ENCODE measurements at regions not wholly inside any gene's neighbourhood (a gene's known extent, or its start where the extent isn't known, plus 50 kb on each side); places are given as distances from the start of the nearest gene placed in this dataset.

- TF ChIP-seq, protein P1, sequence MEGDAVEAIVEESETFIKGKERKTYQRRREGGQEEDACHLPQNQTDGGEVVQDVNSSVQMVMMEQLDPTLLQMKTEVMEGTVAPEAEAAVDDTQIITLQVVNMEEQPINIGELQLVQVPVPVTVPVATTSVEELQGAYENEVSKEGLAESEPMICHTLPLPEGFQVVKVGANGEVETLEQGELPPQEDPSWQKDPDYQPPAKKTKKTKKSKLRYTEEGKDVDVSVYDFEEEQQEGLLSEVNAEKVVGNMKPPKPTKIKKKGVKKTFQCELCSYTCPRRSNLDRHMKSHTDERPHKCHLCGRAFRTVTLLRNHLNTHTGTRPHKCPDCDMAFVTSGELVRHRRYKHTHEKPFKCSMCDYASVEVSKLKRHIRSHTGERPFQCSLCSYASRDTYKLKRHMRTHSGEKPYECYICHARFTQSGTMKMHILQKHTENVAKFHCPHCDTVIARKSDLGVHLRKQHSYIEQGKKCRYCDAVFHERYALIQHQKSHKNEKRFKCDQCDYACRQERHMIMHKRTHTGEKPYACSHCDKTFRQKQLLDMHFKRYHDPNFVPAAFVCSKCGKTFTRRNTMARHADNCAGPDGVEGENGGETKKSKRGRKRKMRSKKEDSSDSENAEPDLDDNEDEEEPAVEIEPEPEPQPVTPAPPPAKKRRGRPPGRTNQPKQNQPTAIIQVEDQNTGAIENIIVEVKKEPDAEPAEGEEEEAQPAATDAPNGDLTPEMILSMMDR (IDR thresholded peaks at IDR 0.05): no peak
- TF ChIP-seq POLR2A (IDR thresholded peaks at IDR 0.05): no peak
These were observed 235.6 kb downstream of the PARM1 start for GRCh38 chr4:75168548-75168947.

All from esophagus squamous epithelium (tissue), 4 donors.